ENCODE measurements at regions not wholly inside any gene's neighbourhood (a gene's known extent, or its start where the extent isn't known, plus 50 kb on each side); places are given as distances from the start of the nearest gene placed in this dataset.

GRCh38 chr2:239826376-239826775, 198.8 kb downstream of the NDUFA10 start:
- TF ChIP-seq, protein P1, sequence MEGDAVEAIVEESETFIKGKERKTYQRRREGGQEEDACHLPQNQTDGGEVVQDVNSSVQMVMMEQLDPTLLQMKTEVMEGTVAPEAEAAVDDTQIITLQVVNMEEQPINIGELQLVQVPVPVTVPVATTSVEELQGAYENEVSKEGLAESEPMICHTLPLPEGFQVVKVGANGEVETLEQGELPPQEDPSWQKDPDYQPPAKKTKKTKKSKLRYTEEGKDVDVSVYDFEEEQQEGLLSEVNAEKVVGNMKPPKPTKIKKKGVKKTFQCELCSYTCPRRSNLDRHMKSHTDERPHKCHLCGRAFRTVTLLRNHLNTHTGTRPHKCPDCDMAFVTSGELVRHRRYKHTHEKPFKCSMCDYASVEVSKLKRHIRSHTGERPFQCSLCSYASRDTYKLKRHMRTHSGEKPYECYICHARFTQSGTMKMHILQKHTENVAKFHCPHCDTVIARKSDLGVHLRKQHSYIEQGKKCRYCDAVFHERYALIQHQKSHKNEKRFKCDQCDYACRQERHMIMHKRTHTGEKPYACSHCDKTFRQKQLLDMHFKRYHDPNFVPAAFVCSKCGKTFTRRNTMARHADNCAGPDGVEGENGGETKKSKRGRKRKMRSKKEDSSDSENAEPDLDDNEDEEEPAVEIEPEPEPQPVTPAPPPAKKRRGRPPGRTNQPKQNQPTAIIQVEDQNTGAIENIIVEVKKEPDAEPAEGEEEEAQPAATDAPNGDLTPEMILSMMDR (IDR thresholded peaks at IDR 0.05) = no peak
- TF ChIP-seq ZFX (IDR thresholded peaks at IDR 0.05; ENCODE audit: borderline replicate concordance) = no peak

Data from 22Rv1 (cell line).